ENCODE measurements at regions not wholly inside any gene's neighbourhood (a gene's known extent, or its start where the extent isn't known, plus 50 kb on each side); places are given as distances from the start of the nearest gene placed in this dataset.
A peak's percentile ranks its signal among the peaks of the same experiment; 100 is the strongest.

DNA sequence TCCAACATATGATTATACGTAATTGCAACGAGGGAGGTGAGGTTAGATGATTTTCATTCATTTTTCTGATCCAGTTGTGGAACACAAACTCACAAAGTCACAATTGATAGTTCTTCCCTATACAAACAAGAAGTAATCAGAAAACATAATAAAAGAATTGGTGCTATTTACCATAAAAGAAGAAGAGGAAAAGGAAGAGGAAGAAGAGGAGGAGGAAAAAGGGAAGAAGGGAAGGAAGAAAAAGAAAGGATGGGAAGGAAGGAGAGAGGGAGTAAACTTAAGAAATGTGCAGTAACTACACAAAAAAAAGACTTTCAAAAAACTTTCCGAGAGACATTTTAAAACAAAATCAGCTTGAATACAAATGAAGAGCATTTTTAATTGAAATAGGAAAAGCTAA lies 65.0 kb downstream of the CCDC71L start:
- Mint-ChIP-seq H3K36me3 (ENCODE audit: low read depth) (no peaks in the 10 kb centered on the region), H3K4me3 (no peak overlapping the region), H3K27me3 (peaks cover 8% of the 10 kb centered on the region), H3K4me1 (peaks cover 2% of the 10 kb centered on the region), H3K27ac (no peak overlapping the region), H3K9me3 (ENCODE audit: low read depth) (no peaks in the 10 kb centered on the region)
- DNase-seq (no peak), ATAC-seq (no peak)
- ChIA-PET POLR2A (no interaction called here), CTCF (interaction anchor here (0.7 to 1.6 kb wide), 3 partner anchors 9 to 49 kb away, joined by 3 to 5 read pairs (median 4); no protein-coding TSS in a partner anchor)
- intact Hi-C loops (cut with DNase I, micrococcal nuclease): loop anchor here in 1 of 2 experiments (5.0 kb wide), 1 partner anchor 121 kb away; no protein-coding TSS in a partner anchor

DNA sequence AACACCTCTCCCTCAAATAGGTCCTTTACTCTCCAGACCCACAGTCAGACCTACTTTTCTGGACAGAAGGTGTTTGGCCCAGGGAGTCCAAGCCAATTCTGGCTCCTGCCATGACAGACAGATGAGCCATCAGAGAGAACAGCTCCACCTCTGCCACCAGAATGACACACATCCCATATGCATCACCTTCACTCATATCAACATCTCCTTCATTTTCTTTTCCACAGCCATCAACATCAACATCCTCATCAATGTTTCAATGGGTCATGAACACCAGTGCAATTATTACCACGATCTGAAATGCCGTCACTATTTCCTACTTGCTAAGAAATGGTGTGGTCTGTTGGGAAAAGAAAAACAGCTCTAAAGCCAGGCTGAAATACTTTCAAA lies 67.9 kb downstream of the CCDC71L start:
- H3K4me3 Mint-ChIP-seq: no peak overlapping the region
- DNase-seq (no peak), ATAC-seq (peak; percentile 55)
- H3K27me3 Mint-ChIP-seq: peaks cover 8% of the 10 kb centered on the region
- no peak overlapping the region for H3K27ac Mint-ChIP-seq
- intact Hi-C loops (cut with DNase I, micrococcal nuclease): no loop called here
- H3K9me3 Mint-ChIP-seq (ENCODE audit: low read depth): no peaks in the 10 kb centered on the region
- POLR2A ChIA-PET: no interaction called here
- CTCF ChIA-PET: interaction anchor here (0.7 to 1.2 kb wide), 3 partner anchors 10 to 67 kb away, joined by 3 to 4 read pairs (median 3); partner anchors contain the start of gene CCDC71L
- no peaks in the 10 kb centered on the region for H3K4me1 Mint-ChIP-seq
- no peaks in the 10 kb centered on the region for H3K36me3 Mint-ChIP-seq (ENCODE audit: low read depth)

GRCh38 chr7:106592282-106593027 lies 68.5 kb downstream of the CCDC71L start:
- Mint-ChIP-seq H3K27ac (no peak overlapping the region), H3K27me3 (peaks cover 8% of the 10 kb centered on the region), H3K4me3 (no peak overlapping the region), H3K36me3 (ENCODE audit: low read depth) (no peaks in the 10 kb centered on the region), H3K9me3 (ENCODE audit: low read depth) (no peaks in the 10 kb centered on the region), H3K4me1 (no peaks in the 10 kb centered on the region)
- intact Hi-C loops (cut with DNase I, micrococcal nuclease): no loop called here
- ChIA-PET CTCF (interaction anchor here (0.7 to 1.2 kb wide), 3 partner anchors 10 to 68 kb away, joined by 3 to 4 read pairs (median 3); partner anchors contain the start of gene CCDC71L), POLR2A (no interaction called here)
- DNase-seq (no peak), ATAC-seq (no peak)

DNA sequence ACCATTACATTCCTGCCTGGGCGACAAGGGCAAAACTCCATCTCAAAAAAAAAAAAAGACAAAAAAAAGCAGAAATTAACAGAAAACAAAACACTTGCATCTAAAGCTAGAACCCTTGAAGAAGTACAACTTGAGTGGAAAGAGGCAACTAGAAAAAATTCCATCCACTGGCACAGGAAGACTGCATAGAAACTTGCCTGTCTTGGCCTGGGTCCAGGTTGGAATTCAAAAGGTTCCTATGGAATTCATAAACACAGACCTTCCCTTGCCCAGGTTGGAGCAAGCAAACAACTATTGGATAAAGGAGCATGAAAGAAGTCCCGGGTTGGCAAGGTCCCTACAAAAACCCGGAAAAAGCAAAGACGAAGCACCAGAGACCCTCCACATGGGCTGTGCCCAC lies 69.8 kb downstream of the CCDC71L start:
- intact Hi-C loops (cut with DNase I, micrococcal nuclease): no loop called here
- Mint-ChIP-seq H3K9me3 (ENCODE audit: low read depth) (no peaks in the 10 kb centered on the region), H3K27ac (no peak overlapping the region), H3K4me1 (no peaks in the 10 kb centered on the region), H3K4me3 (no peak overlapping the region), H3K36me3 (ENCODE audit: low read depth) (no peaks in the 10 kb centered on the region), H3K27me3 (peaks cover 13% of the 10 kb centered on the region)
- POLR2A ChIA-PET: no interaction called here
- CTCF ChIA-PET: interaction anchor here (0.6 kb wide), 1 partner anchor 165 kb away, joined by 4 read pairs; no protein-coding TSS in a partner anchor
- no peak for DNase-seq
- no peak for ATAC-seq

- POLR2A ChIA-PET: interaction anchor here (0.7 kb wide), 1 partner anchor 29 kb away, joined by 3 read pairs; no protein-coding TSS in a partner anchor
- ATAC-seq (no peak), DNase-seq (no peak)
- no peak overlapping the region for H3K27ac Mint-ChIP-seq
- H3K4me1 Mint-ChIP-seq: no peaks in the 10 kb centered on the region
- H3K9me3 Mint-ChIP-seq (ENCODE audit: low read depth): no peaks in the 10 kb centered on the region
- H3K27me3 Mint-ChIP-seq: peaks cover 9% of the 10 kb centered on the region
- intact Hi-C loops (cut with DNase I, micrococcal nuclease): no loop called here
- CTCF ChIA-PET: interaction anchor here (0.6 to 0.8 kb wide), 4 partner anchors 25 to 541 kb away, joined by 4 read pairs; no protein-coding TSS in a partner anchor
- no peaks in the 10 kb centered on the region for H3K36me3 Mint-ChIP-seq (ENCODE audit: low read depth)
- no peak overlapping the region for H3K4me3 Mint-ChIP-seq
Measured at GRCh38 chr7:106590209-106590816, 70.6 kb downstream of the CCDC71L start.

GRCh38 chr7:106589198-106589879 lies 71.6 kb downstream of the CCDC71L start:
- CTCF ChIA-PET: interaction anchor here (0.5 to 1.0 kb wide), 3 partner anchors 70 to 787 kb away, joined by 3 to 4 read pairs (median 3); no protein-coding TSS in a partner anchor

GRCh38 chr7:106588422-106589197 lies 72.3 kb downstream of the CCDC71L start:
- H3K4me1 Mint-ChIP-seq: no peaks in the 10 kb centered on the region
- ChIA-PET POLR2A (no interaction called here), CTCF (interaction anchor here (0.5 to 1.0 kb wide), 4 partner anchors 71 to 858 kb away, joined by 3 to 4 read pairs (median 3); no protein-coding TSS in a partner anchor)
- H3K4me3 Mint-ChIP-seq: no peak overlapping the region
- H3K27ac Mint-ChIP-seq: no peak overlapping the region
- H3K27me3 Mint-ChIP-seq: peaks cover 9% of the 10 kb centered on the region
- H3K9me3 Mint-ChIP-seq (ENCODE audit: low read depth): peaks cover 4% of the 10 kb centered on the region
- no peak for DNase-seq
- ATAC-seq: no peak
- no peaks in the 10 kb centered on the region for H3K36me3 Mint-ChIP-seq (ENCODE audit: low read depth)
- intact Hi-C loops (cut with DNase I, micrococcal nuclease): no loop called here

More at GRCh38 chr7:106589198-106589879, 71.6 kb downstream of the CCDC71L start:
- Mint-ChIP-seq H3K4me1 (no peaks in the 10 kb centered on the region), H3K9me3 (ENCODE audit: low read depth) (no peaks in the 10 kb centered on the region), H3K27ac (no peak overlapping the region), H3K36me3 (ENCODE audit: low read depth) (no peaks in the 10 kb centered on the region), H3K4me3 (no peak overlapping the region), H3K27me3 (peaks cover 9% of the 10 kb centered on the region)
- DNase-seq (no peak), ATAC-seq (no peak)
- POLR2A ChIA-PET: no interaction called here
- intact Hi-C loops (cut with DNase I, micrococcal nuclease): no loop called here

DNA sequence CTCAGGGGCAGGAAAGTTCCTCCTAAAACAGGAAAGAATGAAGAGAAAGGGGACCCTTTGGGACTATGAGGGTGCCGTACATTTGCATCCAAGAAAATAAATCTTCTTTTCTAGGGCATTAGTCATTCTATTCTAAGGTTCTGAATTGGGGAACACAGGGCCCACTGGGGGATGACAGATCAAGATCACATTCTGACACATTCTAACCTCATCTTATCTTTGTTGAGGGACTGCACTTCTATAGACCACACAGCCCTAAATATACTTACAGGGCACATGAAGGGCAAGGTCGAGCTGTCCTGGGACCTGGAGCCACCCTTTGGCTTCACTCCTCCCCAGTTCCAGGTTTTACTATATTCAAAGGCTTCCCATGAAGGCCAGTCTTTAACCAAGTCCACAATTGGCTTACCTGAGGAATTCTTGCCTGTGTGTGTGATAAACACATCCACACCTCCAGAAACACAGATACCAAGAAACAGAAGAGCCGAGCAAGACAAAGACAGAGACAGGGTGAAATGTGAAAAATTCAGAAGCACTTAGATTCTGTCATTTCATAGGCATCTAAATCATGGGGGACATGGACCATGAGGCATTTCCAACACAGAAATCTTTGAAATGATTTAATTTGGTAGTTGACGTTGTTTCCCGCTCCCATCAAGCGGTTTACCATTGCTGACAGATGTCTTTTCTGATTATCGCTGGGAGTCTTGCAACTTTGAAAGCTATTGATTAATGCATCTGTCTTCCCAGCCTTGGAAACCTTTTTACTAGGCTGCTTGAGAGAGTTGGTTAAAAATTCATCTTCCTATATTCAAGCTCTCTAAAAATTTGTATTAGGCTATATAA lies 75.8 kb downstream of the CCDC71L start:
- Mint-ChIP-seq H3K27ac (no peak overlapping the region), H3K4me3 (no peak overlapping the region), H3K4me1 (no peaks in the 10 kb centered on the region), H3K27me3 (peaks cover 5% of the 10 kb centered on the region), H3K36me3 (ENCODE audit: low read depth) (no peaks in the 10 kb centered on the region), H3K9me3 (ENCODE audit: low read depth) (peaks cover 4% of the 10 kb centered on the region)
- ChIA-PET CTCF (interaction anchor here (0.7 to 0.8 kb wide), 2 partner anchors 39 to 321 kb away, joined by 3 read pairs; no protein-coding TSS in a partner anchor), POLR2A (no interaction called here)
- intact Hi-C loops (cut with DNase I, micrococcal nuclease): no loop called here
- no peak for DNase-seq
- ATAC-seq: no peak

- H3K27me3 Mint-ChIP-seq: peaks cover 5% of the 10 kb centered on the region
- ChIA-PET POLR2A (interaction anchor here (0.7 kb wide), 1 partner anchor 67 kb away, joined by 3 read pairs; no protein-coding TSS in a partner anchor), CTCF (interaction anchor here (0.5 to 0.8 kb wide), 2 partner anchors 38 to 408 kb away, joined by 3 read pairs; no protein-coding TSS in a partner anchor)
- intact Hi-C loops (cut with DNase I, micrococcal nuclease): no loop called here
- no peaks in the 10 kb centered on the region for H3K36me3 Mint-ChIP-seq (ENCODE audit: low read depth)
- peak overlapping the region; percentile 11 for H3K27ac Mint-ChIP-seq
- H3K4me3 Mint-ChIP-seq: no peak overlapping the region
- no peak for DNase-seq
- H3K9me3 Mint-ChIP-seq (ENCODE audit: low read depth): peaks cover 4% of the 10 kb centered on the region
- no peaks in the 10 kb centered on the region for H3K4me1 Mint-ChIP-seq
- ATAC-seq: no peak
Measured at GRCh38 chr7:106583706-106584690, 77.0 kb downstream of the CCDC71L start.

All from activated CD4-positive, alpha-beta T cell treated with anti-CD3 and anti-CD28 coated beads for 36 hours (primary cell).